ENCODE measurements at regions not wholly inside any gene's neighbourhood (a gene's known extent, or its start where the extent isn't known, plus 50 kb on each side); places are given as distances from the start of the nearest gene placed in this dataset.

- DNase-seq (ENCODE audit: low spot score): no peak
Observed at GRCh38 chr11:95548416-95548815, 241.2 kb downstream of the FAM76B start.

GRCh38 chr11:95547976-95548375, 241.6 kb downstream of the FAM76B start:
- no peak for DNase-seq (ENCODE audit: low spot score)

- DNase-seq (ENCODE audit: low spot score): no peak
Observed at GRCh38 chr11:95547186-95547585, 242.4 kb downstream of the FAM76B start.

- no peak for DNase-seq (ENCODE audit: low spot score)
Observed at GRCh38 chr11:95545116-95545875, 244.3 kb downstream of the FAM76B start.

- no peak for DNase-seq (ENCODE audit: low spot score)
Observed at GRCh38 chr11:95544095-95544856, 245.3 kb downstream of the FAM76B start.

- DNase-seq (ENCODE audit: low spot score): no peak
Observed at GRCh38 chr11:95542868-95543551, 246.6 kb downstream of the FAM76B start.

GRCh38 chr11:95541715-95542114, 247.9 kb downstream of the FAM76B start:
- DNase-seq (ENCODE audit: low spot score): no peak

GRCh38 chr11:95536047-95536690, 253.4 kb downstream of the FAM76B start:
- DNase-seq (ENCODE audit: low spot score): no peak

- no peak for DNase-seq (ENCODE audit: low spot score)
Observed at GRCh38 chr11:95534809-95535208, 254.8 kb downstream of the FAM76B start.

GRCh38 chr11:95534226-95534625, 255.4 kb downstream of the FAM76B start:
- no peak for DNase-seq (ENCODE audit: low spot score)

GRCh38 chr11:95531116-95531515, 258.5 kb downstream of the FAM76B start:
- no peak for DNase-seq (ENCODE audit: low spot score)

GRCh38 chr11:95524314-95525036, 265.1 kb downstream of the FAM76B start:
- no peak for DNase-seq (ENCODE audit: low spot score)

- DNase-seq (ENCODE audit: low spot score): no peak
Observed at GRCh38 chr11:95522874-95523273, 266.7 kb downstream of the FAM76B start.

GRCh38 chr11:95521862-95522261, 267.7 kb downstream of the FAM76B start:
- DNase-seq (ENCODE audit: low spot score): no peak

GRCh38 chr11:95521133-95521542, 268.4 kb downstream of the FAM76B start:
- DNase-seq (ENCODE audit: low spot score): no peak

- no peak for DNase-seq (ENCODE audit: low spot score)
Observed at GRCh38 chr11:95520369-95521132, 269.0 kb downstream of the FAM76B start.

GRCh38 chr11:95519912-95520311, 269.7 kb downstream of the FAM76B start:
- no peak for DNase-seq (ENCODE audit: low spot score)

GRCh38 chr11:95517453-95517852, 272.1 kb downstream of the FAM76B start:
- DNase-seq (ENCODE audit: low spot score): no peak

- DNase-seq (ENCODE audit: low spot score): no peak
Observed at GRCh38 chr11:95516786-95517185, 272.8 kb downstream of the FAM76B start.

GRCh38 chr11:95516175-95516574, 273.4 kb downstream of the FAM76B start:
- no peak for DNase-seq (ENCODE audit: low spot score)

- DNase-seq (ENCODE audit: low spot score): no peak
Observed at GRCh38 chr11:95515371-95515770, 274.2 kb downstream of the FAM76B start.

Measured in ecto neural progenitor cell (in vitro differentiated cells).